Heart right ventricle (tissue), 16 donors: ENCODE measurements at regions not wholly inside any gene's neighbourhood (a gene's known extent, or its start where the extent isn't known, plus 50 kb on each side); places are given as distances from the start of the nearest gene placed in this dataset.

Experiments used
- ATAC-seq, 8 donors: fragments of 200-7000 bp; cut with Tn5 transposase; one replicate each; pipeline ENCODE4 v1.9.1; 2020; ENCODE audit warnings: mild to moderate bottlenecking in 8 of 8, moderate library complexity in 8 of 8, moderate number of reproducible peaks in 1 of 8
- DNase-seq, 2 donors: peaks; one replicate each; pipeline ENCODE4 v3.0.0-alpha.2; 2020
- H3K27ac ChIP-seq, 10 donors: fragments of 200-600 bp; sonication (generic) in 2 of 10; one replicate each; pipeline versions ENCODE4 v1.5.0 to v1.8.0; 2020 to 2022; ENCODE audit warnings: mild to moderate bottlenecking in 3 of 10
- H3K27me3 ChIP-seq, 7 donors: fragments of 200-600 bp; one replicate each; pipeline ENCODE4 v1.8.0; 2021 to 2022; ENCODE audit warnings: mild to moderate bottlenecking in 2 of 7
- H3K36me3 ChIP-seq, 9 donors: fragments of 200-600 bp; sonication (generic) in 1 of 9; one replicate each; pipeline versions ENCODE4 v1.5.0 to v1.8.0; 2020 to 2022; ENCODE audit warnings: mild to moderate bottlenecking in 2 of 9
- H3K4me1 ChIP-seq, 9 donors: fragments of 200-600 bp; sonication (generic) in 1 of 9; one replicate each; pipeline versions ENCODE4 v1.5.0 to v1.8.0; 2020 to 2022; ENCODE audit warnings: mild to moderate bottlenecking in 4 of 9
- H3K4me3 ChIP-seq, 10 donors: fragments of 200-600 bp; sonication (generic) in 2 of 10; one replicate each; pipeline versions ENCODE4 v1.5.0 to v1.8.0; 2020 to 2022; ENCODE audit warnings: mild to moderate bottlenecking in 7 of 10, moderate library complexity in 2 of 10
- H3K9me3 ChIP-seq, 11 donors: fragments of 200-600 bp in 10 of 11; sonication (generic) in 2 of 11; one replicate each; pipeline versions ENCODE4 v1.5.0 to v1.8.0; 2013 to 2022; ENCODE audit warnings: mild to moderate bottlenecking in 2 of 11, control low read depth in 1 of 11, moderate library complexity in 1 of 11
- CTCF ChIP-seq, 9 donors: fragments of 200-600 bp; sonication (generic) in 2 of 9; IDR thresholded peaks; one replicate each; pipeline versions ENCODE4 v1.5.0 to v1.8.0; 2021 to 2022; ENCODE audit warnings: antibody characterized with exemption in 9 of 9, mild to moderate bottlenecking in 5 of 9, moderate library complexity in 1 of 9
- WGBS, 2 donors: extraction: QIAGEN DNeasy Blood & Tissue Kit; methylation state at CpG; one replicate each; pipeline ENCODE4 v1.1.7; 2013; ENCODE audit warnings: inconsistent platforms in 1 of 2; 5-methylcytosine and 5-hydroxymethylcytosine counted together
- intact Hi-C, 10 donors: fragments of 100-400 bp; cut with DNase I; formaldehyde crosslinking; loops; one replicate each; pipeline versions ENCODE4 v1.11.1 to v1.14.2; 2022
- donor health status: Arrhythmogenic right ventricular cardiomyopathy.
- donor health status: ischemic (EF 13 %, LVEDD 7.1; RV severe dilation, severe dysfunction).
- donor health status: healthy with polysubstance abuse.
- donor health status: DM: no; HTN: yes; CAD: no.
- donor health status: DM: no; HTN: no; CAD: no.
- donor health status: ischemic (EF 25% LVEDD 6.9; RV normal size, moderate dysfunction).
- donor health status: ischemic (EF 25% LVEDD 5.7; RV mildly dilated, moderate dysfunction).
- donor health status: healthy.
- donor health status: DM: yes; HTN: yes; CAD: no.
- donor health status: Ischemic cardiomyopathy.
- donor health status: ischemic (EF 35%, LVEDD 5.7; RV mildly dilated, moderate dysfunction).
- donor health status: nonischemic (EF 11% LVEDD 7.7; RV severe dilation, severe dysfunction).
- donor health status: DM: yes; HTN: yes; CAD: no.
- donor health status: PGD.
- donor health status: ischemic (EF 29% LVEDD 5.4; RV normal size, mild dysfunction).
- donor health status: nonischemic (EF 23%, LVEDD 6.1; RV moderate dilation, normal function).

- H3K27me3 ChIP-seq = peaks cover 0 to 42% (median 9%) of the 10 kb centered on the region in 7 donors
- H3K27ac ChIP-seq = no peak overlapping the region
- TF ChIP-seq CTCF (IDR thresholded peaks at IDR 0.05) = no peak
- H3K9me3 ChIP-seq = no peaks in the 10 kb centered on the region
- intact Hi-C loops = no loop called here
- H3K4me1 ChIP-seq = peaks cover 0 to 21% (median 10%) of the 10 kb centered on the region in 9 donors
- peak overlapping the region in 2 of 10 donors; percentile 0 to 20 for H3K4me3 ChIP-seq
- ATAC-seq (peak; percentile 49 to 86 (median 64)), DNase-seq (peak in 1 of 2 donors; percentile 20)
- H3K36me3 ChIP-seq = no peaks in the 10 kb centered on the region
- WGBS, 2 donors = 53 to 55% methylated on average over 23 of the region's 23 CpGs
These were observed 95.7 kb upstream of the NKX1-1 start for GRCh38 chr4:1501754-1502500.

GRCh38 chr4:1500966-1501753 lies 94.9 kb upstream of the NKX1-1 start:
- DNase-seq (no peak), ATAC-seq (no peak)
- intact Hi-C loops = no loop called here
- H3K36me3 ChIP-seq = no peaks in the 10 kb centered on the region
- H3K27me3 ChIP-seq = peaks cover 0 to 40% (median 8%) of the 10 kb centered on the region in 7 donors
- TF ChIP-seq CTCF (IDR thresholded peaks at IDR 0.05) = no peak
- H3K4me3 ChIP-seq = no peak overlapping the region
- 81 to 83% methylated on average over 15 of the region's 15 CpGs for WGBS, 2 donors
- H3K4me1 ChIP-seq = peaks cover 0 to 21% (median 10%) of the 10 kb centered on the region in 9 donors
- no peak overlapping the region for H3K27ac ChIP-seq
- H3K9me3 ChIP-seq = no peaks in the 10 kb centered on the region

GRCh38 chr4:1500231-1500965 lies 94.2 kb upstream of the NKX1-1 start:
- Histone ChIP-seq H3K4me1 (peaks cover 0 to 21% (median 10%) of the 10 kb centered on the region in 9 donors), H3K9me3 (no peaks in the 10 kb centered on the region), H3K27me3 (peaks cover 0 to 35% (median 7%) of the 10 kb centered on the region in 7 donors), H3K4me3 (no peak overlapping the region), H3K36me3 (no peaks in the 10 kb centered on the region), H3K27ac (no peak overlapping the region)
- TF ChIP-seq CTCF (IDR thresholded peaks at IDR 0.05) = no peak
- ATAC-seq = no peak
- DNase-seq = no peak
- intact Hi-C loops = no loop called here
- WGBS, 2 donors = 87 to 89% methylated on average over 18 of the region's 18 CpGs

GRCh38 chr4:1499465-1499864 lies 93.2 kb upstream of the NKX1-1 start:
- Histone ChIP-seq H3K4me1 (peaks cover 0 to 21% (median 10%) of the 10 kb centered on the region in 9 donors), H3K9me3 (no peaks in the 10 kb centered on the region), H3K27ac (no peak overlapping the region), H3K27me3 (peaks cover 0 to 38% (median 4%) of the 10 kb centered on the region in 7 donors), H3K4me3 (no peak overlapping the region), H3K36me3 (no peaks in the 10 kb centered on the region)
- no peak for TF ChIP-seq CTCF (IDR thresholded peaks at IDR 0.05)
- 78 to 88% methylated on average over 7 of the region's 7 CpGs for WGBS, 2 donors
- no peak for ATAC-seq
- DNase-seq = no peak
- intact Hi-C loops = no loop called here
